H1 (cell line): ENCODE measurements at regions not wholly inside any gene's neighbourhood (a gene's known extent, or its start where the extent isn't known, plus 50 kb on each side); places are given as distances from the start of the nearest gene placed in this dataset.

Experiments used
- CTCF ChIA-PET: fragments of 300-600 bp; sonication (Branson Sonifier 250); formaldehyde crosslinking; loops from one replicate; lab custom pipeline; 2021; ENCODE audit not compliant: partially characterized antibody; lab: Charles Lee
- POLR2A ChIA-PET: fragments of 300-600 bp; sonication (Branson Sonifier 250); formaldehyde crosslinking; loops from one replicate; lab custom pipeline; 2021; ENCODE audit warnings: inconsistent platforms; ENCODE audit not compliant: partially characterized antibody; lab: Charles Lee
- DNase-seq, 2 experiments: peaks; one replicate each; pipeline versions ENCODE4 v3.0.0 to v3.0.0-alpha.2; 2010 to 2022; ENCODE audit warnings: low spot score in 2 of 2, low read depth in 1 of 2, mixed read lengths in 1 of 2
- FAIRE-seq: peaks from 2 replicates; lab custom pipeline; 2011; peaks lifted over from hg19 to GRCh38; lab: Jason Lieb, UNC
- H2AFZ ChIP-seq: 2 replicates; pipeline ENCODE4 v1.8.1; 2012; ENCODE audit warnings: low read length, inconsistent platforms
- H2AK5ac ChIP-seq: 2 replicates; pipeline ENCODE4 v1.6.1; 2013; ENCODE audit warnings: low read depth, low read length
- H2BK120ac ChIP-seq: replicated peaks from 2 replicates; pipeline ENCODE3; 2013; ENCODE audit warnings: low read depth, low read length, inconsistent platforms
- H2BK12ac ChIP-seq: 2 replicates; pipeline ENCODE4 v1.6.1; 2013; ENCODE audit warnings: low read depth, low read length
- H2BK15ac ChIP-seq: 2 replicates; pipeline ENCODE4 v1.6.1; 2013; ENCODE audit warnings: low read length
- H2BK20ac ChIP-seq: 2 replicates; pipeline ENCODE4 v1.6.1; 2013; ENCODE audit warnings: low read length
- H2BK5ac ChIP-seq: 2 replicates; pipeline ENCODE4 v1.6.1; 2013; ENCODE audit warnings: low read depth, low read length
- H3K14ac ChIP-seq: 2 replicates; pipeline ENCODE4 v1.6.1; 2013; ENCODE audit warnings: inconsistent platforms; ENCODE audit not compliant: insufficient read length
- H3K18ac ChIP-seq: 2 replicates; pipeline ENCODE4 v1.6.1; 2013; ENCODE audit warnings: low read length; ENCODE audit errors: extremely low read depth
- H3K23ac ChIP-seq: 2 replicates; pipeline ENCODE4 v1.6.1; 2013; ENCODE audit warnings: inconsistent platforms; ENCODE audit not compliant: insufficient read length
- H3K23me2 ChIP-seq: 2 replicates; pipeline ENCODE4 v1.6.1; 2013; ENCODE audit warnings: low read depth, low read length
- H3K27ac ChIP-seq: 2 replicates; pipeline ENCODE4 v1.6.1; 2011; ENCODE audit warnings: low read depth, low read length, inconsistent platforms
- H3K27me3 ChIP-seq, 4 experiments: replicated peaks in 1 of 4; 1 replicate in 1 of 4; 2 replicates in 3 of 4; pipeline versions ENCODE4 v1.6.1 to v1.8.1; 2011 to 2013; ENCODE audit warnings: low read length in 3 of 4, mild to moderate bottlenecking in 3 of 4, inconsistent platforms in 2 of 4, mixed read lengths in 2 of 4, moderate library complexity in 1 of 4; ENCODE audit not compliant: control insufficient read depth in 3 of 4, insufficient read depth in 3 of 4; ENCODE audit errors: extremely low read depth in 1 of 4
- H3K36me3 ChIP-seq, 4 experiments: 2 replicates each; pipeline versions ENCODE4 v1.6.1 to v1.8.1; 2011 to 2013; ENCODE audit warnings: mild to moderate bottlenecking in 4 of 4, low read length in 3 of 4, moderate library complexity in 2 of 4, control low read depth in 1 of 4, inconsistent platforms in 1 of 4; ENCODE audit not compliant: insufficient read depth in 4 of 4, control insufficient read depth in 2 of 4
- H3K4ac ChIP-seq: replicated peaks from 2 replicates; pipeline ENCODE3; 2013; ENCODE audit warnings: low read length, low read depth, mixed read lengths, inconsistent platforms; ENCODE audit not compliant: insufficient read length
- H3K4me1 ChIP-seq, 4 experiments: replicated peaks in 1 of 4; 1 replicate in 1 of 4; 2 replicates in 3 of 4; pipeline versions ENCODE4 v1.6.1 to v1.8.1; 2011 to 2013; ENCODE audit warnings: low read length in 3 of 4, inconsistent platforms in 2 of 4, mixed read lengths in 1 of 4; ENCODE audit not compliant: insufficient read depth in 4 of 4, control insufficient read depth in 3 of 4
- H3K4me2 ChIP-seq, 2 experiments: 2 replicates each; pipeline versions ENCODE4 v1.6.1 to v1.8.1; 2011 to 2013; ENCODE audit warnings: low read depth in 2 of 2, low read length in 2 of 2, control low read depth in 1 of 2, inconsistent platforms in 1 of 2, mild to moderate bottlenecking in 1 of 2; ENCODE audit not compliant: insufficient read depth in 1 of 2
- H3K4me3 ChIP-seq, 4 experiments: fragments of 200-600, 300-600 bp in 1 of 4; sonication (generic), shearing (Covaris generic), sonication (Bioruptor Twin) in 1 of 4; 2 replicates each; pipeline versions ENCODE4 v1.5.1 to v1.8.1; 2011 to 2016; ENCODE audit warnings: low read length in 4 of 4, low read depth in 3 of 4, control low read depth in 2 of 4, inconsistent platforms in 2 of 4, mild to moderate bottlenecking in 2 of 4, mixed read lengths in 1 of 4, moderate library complexity in 1 of 4; ENCODE audit not compliant: insufficient read depth in 2 of 4; ENCODE audit errors: extremely low read depth in 1 of 4
- H3K56ac ChIP-seq: replicated peaks from 2 replicates; pipeline ENCODE3; 2013; ENCODE audit warnings: low read depth, mild to moderate bottlenecking, mixed read lengths, low read length, inconsistent platforms; ENCODE audit not compliant: insufficient read length
- H3K79me1 ChIP-seq: 2 replicates; pipeline ENCODE4 v1.6.1; 2013; ENCODE audit warnings: low read depth, low read length, control low read depth
- H3K79me2 ChIP-seq, 2 experiments: 2 replicates each; pipeline versions ENCODE4 v1.6.1 to v1.8.1; 2012 to 2013; ENCODE audit warnings: low read length in 2 of 2, mild to moderate bottlenecking in 2 of 2, inconsistent platforms in 1 of 2; ENCODE audit not compliant: insufficient read depth in 2 of 2, control insufficient read depth in 1 of 2
- H3K9ac ChIP-seq, 4 experiments: replicated peaks in 1 of 4; 1 replicate in 1 of 4; 2 replicates in 3 of 4; pipeline versions ENCODE4 v1.6.1 to v1.8.1; 2011 to 2013; ENCODE audit warnings: low read depth in 3 of 4, low read length in 3 of 4, control low read depth in 2 of 4, mild to moderate bottlenecking in 2 of 4, moderate library complexity in 2 of 4, inconsistent platforms in 1 of 4; ENCODE audit errors: extremely low read depth in 1 of 4
- H3K9me3 ChIP-seq, 2 experiments: 2 replicates each; pipeline versions ENCODE4 v1.6.1 to v1.8.1; 2012 to 2013; ENCODE audit warnings: mild to moderate bottlenecking in 2 of 2, moderate library complexity in 2 of 2, control low read depth in 1 of 2, inconsistent platforms in 1 of 2, low read depth in 1 of 2, low read length in 1 of 2, mixed read lengths in 1 of 2; ENCODE audit not compliant: insufficient read depth in 2 of 2
- H4K20me1 ChIP-seq, 2 experiments: replicated peaks in 1 of 2; 2 replicates each; pipeline versions ENCODE3 to v1.8.1; 2011 to 2013; ENCODE audit warnings: inconsistent platforms in 2 of 2, low read length in 2 of 2, mild to moderate bottlenecking in 1 of 2; ENCODE audit not compliant: insufficient read depth in 2 of 2, control insufficient read depth in 1 of 2
- H4K5ac ChIP-seq: 2 replicates; pipeline ENCODE4 v1.6.1; 2013; ENCODE audit warnings: low read length, low read depth, mixed read lengths, inconsistent platforms; ENCODE audit not compliant: insufficient read length
- H4K8ac ChIP-seq: 2 replicates; pipeline ENCODE4 v1.8.0; 2013; ENCODE audit warnings: mild to moderate bottlenecking, moderate library complexity, low read length, inconsistent platforms; ENCODE audit not compliant: insufficient read depth; ENCODE audit errors: extremely low read depth
- H4K91ac ChIP-seq: replicated peaks from 2 replicates; pipeline ENCODE3; 2013; ENCODE audit warnings: low read length, mixed read lengths, inconsistent platforms; ENCODE audit not compliant: insufficient read length
- POU5F1 ChIP-seq: IDR thresholded peaks from 2 replicates; pipeline ENCODE4 v1.6.1; 2011; ENCODE audit warnings: low read depth, mild to moderate bottlenecking, low read length, moderate library complexity
- WGBS, 2 experiments: shearing (Covaris generic) in 1 of 2; methylation state at CpG; one replicate each; pipeline versions ENCODE4 v1.1.6 to v1.1.7; 2013 to 2015; ENCODE audit warnings: low lambda C conversion rate in 2 of 2, mixed read lengths in 2 of 2, inconsistent platforms in 1 of 2, low coverage in 1 of 2, missing lambda C conversion rate in 1 of 2; ENCODE audit not compliant: insufficient replicate concordance in 2 of 2, insufficient coverage in 1 of 2, insufficient read length in 1 of 2; ENCODE audit errors: extremely low coverage in 1 of 2, missing lambda C conversion rate in 1 of 2; 5-methylcytosine and 5-hydroxymethylcytosine counted together

DNA sequence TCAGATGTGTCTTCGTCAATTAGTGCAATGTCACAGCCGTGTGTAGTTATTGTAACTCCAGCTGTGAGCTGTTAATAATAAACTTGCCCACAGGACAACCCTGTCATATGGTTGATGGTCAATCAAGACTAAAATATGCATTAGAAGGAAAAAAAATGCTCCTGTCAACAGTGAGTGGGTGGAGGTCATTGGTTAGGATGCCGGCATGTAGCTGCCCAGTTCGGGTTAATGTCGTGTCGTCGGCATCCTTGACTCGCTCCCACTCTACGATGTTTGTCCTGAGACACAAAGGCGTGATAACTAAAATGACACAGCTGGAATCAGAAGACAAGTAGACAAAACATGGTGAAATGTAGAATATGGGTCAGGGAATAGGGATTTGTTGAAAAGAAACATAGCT is 442.8 kb upstream of the NPVF start:
- no peaks in the 10 kb centered on the region for H3K36me3 ChIP-seq
- H3K79me1 ChIP-seq: no peaks in the 10 kb centered on the region
- H3K18ac ChIP-seq: no peak overlapping the region
- H2BK5ac ChIP-seq: no peak overlapping the region
- no peak overlapping the region for H3K9ac ChIP-seq
- no peak overlapping the region for H4K8ac ChIP-seq
- H3K56ac ChIP-seq: no peak overlapping the region
- no peak overlapping the region for H4K5ac ChIP-seq
- 92% methylated on average over 10 of the region's 10 CpGs; no CpG with 5 or more reads in 1 of the 2 experiments for WGBS, 2 experiments
- H3K4ac ChIP-seq: no peak overlapping the region
- no peak overlapping the region for H2AFZ ChIP-seq
- DNase-seq (no peak), FAIRE-seq (no peak)
- H3K14ac ChIP-seq: no peak overlapping the region
- no peak overlapping the region for H2BK120ac ChIP-seq
- no peak overlapping the region for H2BK20ac ChIP-seq
- no peak overlapping the region for H2AK5ac ChIP-seq
- no peak overlapping the region for H3K23ac ChIP-seq
- H2BK15ac ChIP-seq: no peak overlapping the region
- H3K79me2 ChIP-seq: no peaks in the 10 kb centered on the region
- POLR2A ChIA-PET: no interaction called here
- no peak overlapping the region for H3K4me2 ChIP-seq
- H3K27ac ChIP-seq: no peak overlapping the region
- H2BK12ac ChIP-seq: no peak overlapping the region
- H3K4me1 ChIP-seq: peaks cover 0 to 3% (median 0%) of the 10 kb centered on the region in 4 experiments; a peak in 2 of 7 replicates
- TF ChIP-seq POU5F1: no peak
- H3K4me3 ChIP-seq: no peak overlapping the region
- CTCF ChIA-PET: interaction anchor here (1.6 kb wide), 1 partner anchor 183 kb away, joined by 5 read pairs; no protein-coding TSS in a partner anchor
- no peaks in the 10 kb centered on the region for H4K20me1 ChIP-seq
- no peak overlapping the region for H4K91ac ChIP-seq
- no peaks in the 10 kb centered on the region for H3K23me2 ChIP-seq
- no peaks in the 10 kb centered on the region for H3K9me3 ChIP-seq
- H3K27me3 ChIP-seq: no peaks in the 10 kb centered on the region
